CD8-positive, alpha-beta memory T cell (primary cell): ENCODE measurements at regions not wholly inside any gene's neighbourhood (a gene's known extent, or its start where the extent isn't known, plus 50 kb on each side); places are given as distances from the start of the nearest gene placed in this dataset.
"Not testable (repeated sequence)": the region's sequence is repeated elsewhere in the genome, so short reads cannot be mapped to it uniquely, and the experiment has no call there.

Experiments
- CTCF ChIA-PET: fragments of 350-600 bp; sonication (Branson Sonifier 250); formaldehyde crosslinking; loops from one replicate; lab custom pipeline; 2021; ENCODE audit warnings: antibody characterized with exemption; lab: Charles Lee
- POLR2A ChIA-PET: fragments of 350-600 bp; sonication (Branson Sonifier 250); formaldehyde crosslinking; loops from one replicate; lab custom pipeline; 2021; ENCODE audit warnings: antibody characterized with exemption; lab: Charles Lee
- DNase-seq, 5 donors: peaks; one replicate each; pipeline versions ENCODE4 v3.0.0 to v3.0.0-alpha.2; 2020 to 2022; ENCODE audit warnings: mixed read lengths in 1 of 5
- H3K27ac ChIP-seq: one replicate; pipeline ENCODE4 v1.7.0; 2013; ENCODE audit warnings: low read depth, mild to moderate bottlenecking, low read length, moderate library complexity
- H3K27me3 ChIP-seq: 2 replicates; pipeline ENCODE4 v1.7.0; 2013; ENCODE audit warnings: low read length, mild to moderate bottlenecking; ENCODE audit not compliant: insufficient read depth, poor library complexity, severe bottlenecking
- H3K36me3 ChIP-seq: 2 replicates; pipeline ENCODE4 v1.7.0; 2013; ENCODE audit warnings: mild to moderate bottlenecking, low read length, moderate library complexity; ENCODE audit not compliant: insufficient read depth
- H3K4me1 ChIP-seq: 2 replicates; pipeline ENCODE4 v1.7.0; 2013; ENCODE audit warnings: mild to moderate bottlenecking, low read length, moderate library complexity; ENCODE audit not compliant: insufficient read depth
- H3K4me3 ChIP-seq: 2 replicates; pipeline ENCODE4 v1.7.0; 2013; ENCODE audit warnings: mild to moderate bottlenecking, low read length
- H3K9me3 ChIP-seq: 2 replicates; pipeline ENCODE4 v1.7.0; 2013; ENCODE audit warnings: mild to moderate bottlenecking, low read length
- H3K27ac Mint-ChIP-seq, 8 donors: one replicate each; pipeline ENCODE4 v1.8.0; 2020 to 2021; ENCODE audit warnings: mixed read lengths in 8 of 8, mild to moderate bottlenecking in 6 of 8, inconsistent platforms in 3 of 8, moderate library complexity in 3 of 8
- H3K27me3 Mint-ChIP-seq, 2 donors: one replicate each; pipeline ENCODE4 v1.8.0; 2020 to 2021; ENCODE audit warnings: mixed read lengths in 2 of 2, mild to moderate bottlenecking in 1 of 2, moderate library complexity in 1 of 2
- H3K36me3 Mint-ChIP-seq, 3 donors: one replicate each; pipeline ENCODE4 v1.8.0; 2020 to 2021; ENCODE audit warnings: mixed read lengths in 3 of 3, inconsistent platforms in 1 of 3, mild to moderate bottlenecking in 1 of 3
- H3K4me1 Mint-ChIP-seq, 3 donors: one replicate each; pipeline ENCODE4 v1.8.0; 2020 to 2021; ENCODE audit warnings: mixed read lengths in 3 of 3, inconsistent platforms in 1 of 3, mild to moderate bottlenecking in 1 of 3
- H3K4me3 Mint-ChIP-seq, 7 donors: one replicate each; pipeline ENCODE4 v1.8.0; 2020 to 2021; ENCODE audit warnings: mixed read lengths in 7 of 7, mild to moderate bottlenecking in 6 of 7, moderate library complexity in 4 of 7, inconsistent platforms in 2 of 7
- H3K9me3 Mint-ChIP-seq, 5 donors: one replicate each; pipeline ENCODE4 v1.8.0; 2020 to 2022; ENCODE audit warnings: mixed read lengths in 5 of 5, mild to moderate bottlenecking in 3 of 5, moderate library complexity in 2 of 5, inconsistent platforms in 1 of 5

GRCh38 chr13:91241221-91241933 lies 106.1 kb upstream of the MIR17HG start:
- Mint-ChIP-seq H3K36me3 (no peaks in the 10 kb centered on the region), H3K9me3 (no peaks in the 10 kb centered on the region), H3K27me3 (no peaks in the 10 kb centered on the region), H3K27ac (no peak overlapping the region), H3K4me1 (no peaks in the 10 kb centered on the region), H3K4me3 (no peak overlapping the region)
- H3K27ac ChIP-seq: no peak overlapping the region
- H3K36me3 ChIP-seq: no peaks in the 10 kb centered on the region
- H3K4me1 ChIP-seq: no peaks in the 10 kb centered on the region
- H3K9me3 ChIP-seq: no peaks in the 10 kb centered on the region
- POLR2A ChIA-PET: no interaction called here
- H3K4me3 ChIP-seq: no peak overlapping the region
- no peaks in the 10 kb centered on the region for H3K27me3 ChIP-seq
- no peak for DNase-seq
- CTCF ChIA-PET: no interaction called here

DNA sequence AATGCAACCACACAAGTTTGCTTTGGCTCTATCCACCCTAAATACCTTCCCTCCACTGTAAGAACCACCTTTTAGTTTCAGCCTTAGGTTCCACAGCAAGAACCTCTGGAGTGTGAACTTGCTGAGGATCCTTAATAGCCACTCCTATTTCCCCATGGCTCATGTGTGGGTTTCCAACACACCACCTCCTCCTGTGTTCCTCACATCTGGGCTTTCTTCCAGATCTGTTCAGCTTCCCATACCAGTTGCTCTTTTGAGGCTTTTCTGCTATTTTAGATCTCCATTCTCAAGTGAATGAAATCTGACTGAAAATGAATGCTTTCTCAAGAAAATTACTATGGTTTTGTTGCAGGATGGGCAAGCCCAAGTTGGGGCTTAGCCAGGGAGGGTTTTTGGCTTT lies 104.8 kb upstream of the MIR17HG start:
- Histone ChIP-seq H3K27me3 (no peaks in the 10 kb centered on the region), H3K27ac (no peak overlapping the region), H3K4me1 (no peaks in the 10 kb centered on the region), H3K4me3 (no peak overlapping the region), H3K36me3 (no peaks in the 10 kb centered on the region), H3K9me3 (no peaks in the 10 kb centered on the region)
- POLR2A ChIA-PET: no interaction called here
- Mint-ChIP-seq H3K4me3 (no peak overlapping the region), H3K27me3 (no peaks in the 10 kb centered on the region), H3K36me3 (no peaks in the 10 kb centered on the region), H3K27ac (no peak overlapping the region), H3K4me1 (no peaks in the 10 kb centered on the region), H3K9me3 (no peaks in the 10 kb centered on the region)
- CTCF ChIA-PET: no interaction called here
- no peak for DNase-seq

- ChIA-PET POLR2A (no interaction called here), CTCF (no interaction called here)
- Mint-ChIP-seq H3K9me3 (no peaks in the 10 kb centered on the region), H3K36me3 (no peaks in the 10 kb centered on the region), H3K4me1 (no peaks in the 10 kb centered on the region), H3K4me3 (no peak overlapping the region), H3K27me3 (peaks cover 4 to 5% of the 10 kb centered on the region in 2 donors), H3K27ac (no peak overlapping the region)
- Histone ChIP-seq H3K9me3 (no peaks in the 10 kb centered on the region), H3K27me3 (no peaks in the 10 kb centered on the region), H3K27ac (no peak overlapping the region), H3K4me1 (no peaks in the 10 kb centered on the region), H3K4me3 (no peak overlapping the region), H3K36me3 (no peaks in the 10 kb centered on the region)
- no peak for DNase-seq
These were observed 102.2 kb upstream of the MIR17HG start for GRCh38 chr13:91245288-91245687.

GRCh38 chr13:91247768-91248167 lies 99.7 kb upstream of the MIR17HG start:
- Histone ChIP-seq H3K4me1 (no peaks in the 10 kb centered on the region), H3K36me3 (no peaks in the 10 kb centered on the region), H3K27ac (no peak overlapping the region), H3K27me3 (no peaks in the 10 kb centered on the region), H3K9me3 (no peaks in the 10 kb centered on the region), H3K4me3 (no peak overlapping the region)
- no peaks in the 10 kb centered on the region for H3K4me1 Mint-ChIP-seq
- no peak overlapping the region for H3K27ac Mint-ChIP-seq
- H3K27me3 Mint-ChIP-seq: peaks cover 4 to 5% of the 10 kb centered on the region in 2 donors
- CTCF ChIA-PET: no interaction called here
- no peaks in the 10 kb centered on the region for H3K36me3 Mint-ChIP-seq
- H3K4me3 Mint-ChIP-seq: no peak overlapping the region
- no peaks in the 10 kb centered on the region for H3K9me3 Mint-ChIP-seq
- POLR2A ChIA-PET: no interaction called here
- no peak for DNase-seq

DNA sequence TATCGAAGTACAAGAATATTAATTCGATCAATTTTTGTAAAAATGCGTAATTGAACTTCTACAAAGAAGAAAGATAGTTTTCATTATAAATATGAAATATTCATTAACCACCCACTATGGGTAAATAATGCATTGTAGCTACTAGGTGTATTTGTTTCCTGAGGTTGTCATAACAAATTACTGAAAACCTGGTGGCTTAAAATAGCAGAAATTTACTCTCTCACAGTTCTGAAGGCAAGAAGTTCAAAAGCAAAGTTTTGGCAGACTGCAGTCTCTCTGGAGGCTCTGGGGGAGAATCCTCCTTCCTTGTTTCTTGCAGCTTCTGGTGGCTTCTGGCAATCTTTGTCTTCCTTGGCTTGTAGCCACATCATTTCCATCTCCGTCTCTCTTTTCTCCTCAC lies 99.2 kb upstream of the MIR17HG start:
- H3K27me3 Mint-ChIP-seq: peaks cover 4 to 5% of the 10 kb centered on the region in 2 donors
- no peaks in the 10 kb centered on the region for H3K36me3 ChIP-seq
- H3K27ac Mint-ChIP-seq: no peak overlapping the region
- DNase-seq: no peak
- H3K4me3 Mint-ChIP-seq: no peak overlapping the region
- no peaks in the 10 kb centered on the region for H3K9me3 Mint-ChIP-seq
- H3K4me3 ChIP-seq: no peak overlapping the region
- no peaks in the 10 kb centered on the region for H3K9me3 ChIP-seq
- no peaks in the 10 kb centered on the region for H3K4me1 ChIP-seq
- no peaks in the 10 kb centered on the region for H3K36me3 Mint-ChIP-seq
- H3K27ac ChIP-seq: no peak overlapping the region
- CTCF ChIA-PET: no interaction called here
- no peaks in the 10 kb centered on the region for H3K4me1 Mint-ChIP-seq
- no peaks in the 10 kb centered on the region for H3K27me3 ChIP-seq
- POLR2A ChIA-PET: no interaction called here

DNA sequence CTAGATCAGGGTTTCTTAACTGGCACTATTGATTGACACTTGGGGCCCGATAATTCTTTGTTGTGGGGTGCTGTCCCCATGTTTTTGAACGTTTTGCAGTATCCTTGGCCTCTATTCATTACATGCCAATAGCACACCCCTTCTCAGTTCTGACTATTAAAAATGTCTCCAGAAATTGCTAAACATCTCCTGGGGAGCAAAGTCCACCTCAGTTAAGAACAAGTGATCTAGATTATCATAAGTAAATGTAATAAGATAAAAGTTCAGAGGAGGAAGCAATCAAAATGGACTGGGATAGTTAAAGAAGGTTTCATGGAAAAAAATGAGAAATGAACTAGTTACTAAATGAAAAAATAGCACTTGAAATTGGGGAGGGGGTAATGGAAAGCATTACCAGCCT lies 98.1 kb upstream of the MIR17HG start:
- Histone ChIP-seq H3K27me3 (no peaks in the 10 kb centered on the region), H3K4me1 (no peaks in the 10 kb centered on the region), H3K9me3 (no peaks in the 10 kb centered on the region), H3K27ac (no peak overlapping the region), H3K36me3 (no peaks in the 10 kb centered on the region), H3K4me3 (no peak overlapping the region)
- H3K9me3 Mint-ChIP-seq: no peaks in the 10 kb centered on the region
- H3K4me3 Mint-ChIP-seq: no peak overlapping the region
- H3K27ac Mint-ChIP-seq: no peak overlapping the region
- CTCF ChIA-PET: no interaction called here
- peaks cover 4 to 5% of the 10 kb centered on the region in 2 donors for H3K27me3 Mint-ChIP-seq
- POLR2A ChIA-PET: no interaction called here
- no peaks in the 10 kb centered on the region for H3K36me3 Mint-ChIP-seq
- DNase-seq: no peak
- no peaks in the 10 kb centered on the region for H3K4me1 Mint-ChIP-seq

DNA sequence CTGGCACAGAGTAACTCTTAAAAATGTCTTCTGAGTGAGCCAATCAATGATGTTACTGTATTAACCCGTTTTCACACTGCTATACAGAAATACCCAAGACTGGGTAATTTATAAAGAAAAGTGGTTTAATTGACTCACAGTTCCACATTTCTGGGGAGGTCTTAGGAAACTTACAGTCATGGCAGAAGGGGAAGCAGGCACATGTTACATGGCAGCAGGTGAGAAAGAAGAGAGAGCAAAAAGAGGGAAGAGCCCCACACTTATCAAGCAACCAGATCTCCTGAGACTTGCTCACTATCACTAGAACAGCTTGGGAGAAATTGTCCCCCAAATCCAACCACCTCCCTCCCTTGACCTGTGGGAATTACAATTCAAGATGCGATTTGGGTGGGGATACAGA lies 97.6 kb upstream of the MIR17HG start:
- Mint-ChIP-seq H3K27ac (no peak overlapping the region), H3K27me3 (peaks cover 4 to 5% of the 10 kb centered on the region in 2 donors), H3K4me1 (no peaks in the 10 kb centered on the region), H3K4me3 (no peak overlapping the region), H3K36me3 (no peaks in the 10 kb centered on the region), H3K9me3 (no peaks in the 10 kb centered on the region)
- no peaks in the 10 kb centered on the region for H3K9me3 ChIP-seq
- no peaks in the 10 kb centered on the region for H3K4me1 ChIP-seq
- ChIA-PET CTCF (no interaction called here), POLR2A (no interaction called here)
- H3K36me3 ChIP-seq: no peaks in the 10 kb centered on the region
- no peak for DNase-seq
- no peak overlapping the region for H3K4me3 ChIP-seq
- no peaks in the 10 kb centered on the region for H3K27me3 ChIP-seq
- H3K27ac ChIP-seq: no peak overlapping the region

- H3K36me3 Mint-ChIP-seq, H3K4me3 ChIP-seq, DNase-seq, H3K27ac ChIP-seq, H3K36me3 ChIP-seq, H3K9me3 ChIP-seq, H3K27ac Mint-ChIP-seq, CTCF ChIA-PET, H3K4me1 Mint-ChIP-seq, H3K27me3 ChIP-seq, H3K4me3 Mint-ChIP-seq, POLR2A ChIA-PET, H3K4me1 ChIP-seq, H3K9me3 Mint-ChIP-seq, H3K27me3 Mint-ChIP-seq: not testable (repeated sequence)
These were observed 95.9 kb upstream of the MIR17HG start for GRCh38 chr13:91251573-91251972.
